ENCODE measurements at regions not wholly inside any gene's neighbourhood (a gene's known extent, or its start where the extent isn't known, plus 50 kb on each side); places are given as distances from the start of the nearest gene placed in this dataset.

DNA sequence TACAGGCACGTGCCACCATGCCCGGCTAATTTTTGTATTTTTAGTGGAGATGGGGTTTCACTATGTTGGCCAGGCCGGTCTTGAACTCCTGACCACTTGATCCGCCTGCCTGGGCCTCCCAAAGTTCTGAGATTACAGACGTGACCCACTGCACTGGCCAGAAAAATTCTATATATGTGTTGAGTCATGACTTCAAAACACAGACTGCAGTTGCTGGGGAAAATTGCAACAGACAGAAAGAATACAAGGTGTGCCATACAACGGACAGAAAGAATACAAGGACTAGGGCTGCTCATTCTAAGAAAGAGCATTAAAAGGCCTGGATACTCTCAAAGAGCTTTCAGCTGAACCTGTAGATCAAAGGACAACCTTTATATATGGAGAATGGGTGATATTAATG, 109.6 kb upstream of the ACSL4 start:
- TF ChIP-seq POLR2A (IDR thresholded peaks at IDR 0.05) (no peak), CTCF (IDR thresholded peaks at IDR 0.05 in 4 of 5, conservative IDR thresholded peaks at IDR 0.05 in 1 of 5) (no peak)
